Nephron progenitor cell (in vitro differentiated cells): ENCODE measurements at regions not wholly inside any gene's neighbourhood (a gene's known extent, or its start where the extent isn't known, plus 50 kb on each side); places are given as distances from the start of the nearest gene placed in this dataset.

ENCODE experiments used
- DNase-seq: peaks from one replicate; pipeline ENCODE4 v3.0.0; 2021
- H3K27ac Mint-ChIP-seq: 2 replicates; pipeline ENCODE4 v1.8.0; 2021; ENCODE audit warnings: mild to moderate bottlenecking, moderate library complexity, mixed read lengths
- H3K27me3 Mint-ChIP-seq: 2 replicates; pipeline ENCODE4 v1.8.0; 2021; ENCODE audit warnings: mild to moderate bottlenecking, low read depth, mixed read lengths; ENCODE audit not compliant: poor library complexity
- H3K36me3 Mint-ChIP-seq: 2 replicates; pipeline ENCODE4 v1.8.0; 2021; ENCODE audit warnings: low read depth, mixed read lengths
- H3K4me1 Mint-ChIP-seq: 2 replicates; pipeline ENCODE4 v1.8.0; 2021; ENCODE audit warnings: mixed read lengths
- H3K4me3 Mint-ChIP-seq: 2 replicates; pipeline ENCODE4 v1.8.0; 2021; ENCODE audit warnings: mild to moderate bottlenecking, moderate library complexity, mixed read lengths
- H3K9me3 Mint-ChIP-seq: 2 replicates; pipeline ENCODE4 v1.8.0; 2021; ENCODE audit warnings: mild to moderate bottlenecking, moderate library complexity, mixed read lengths
- CTCF ChIP-seq: fragments of 200-600 bp; sonication (generic); IDR thresholded peaks from 2 replicates; pipeline ENCODE4 v1.5.0; 2021; ENCODE audit warnings: antibody characterized with exemption

- no peak for TF ChIP-seq CTCF
- Mint-ChIP-seq H3K9me3 (peaks cover 28% of the 10 kb centered on the region), H3K36me3 (no peaks in the 10 kb centered on the region), H3K27ac (no peak overlapping the region), H3K4me3 (no peak overlapping the region), H3K4me1 (no peaks in the 10 kb centered on the region), H3K27me3 (peaks cover 3% of the 10 kb centered on the region)
- DNase-seq = no peak
Measured at GRCh38 chr14:88952901-88953300, 128.4 kb downstream of the TTC8 start.

- Mint-ChIP-seq H3K36me3 (no peaks in the 10 kb centered on the region), H3K27ac (no peak overlapping the region), H3K27me3 (peaks cover 4% of the 10 kb centered on the region), H3K4me1 (no peaks in the 10 kb centered on the region), H3K9me3 (peaks cover 28% of the 10 kb centered on the region), H3K4me3 (no peak overlapping the region)
- no peak for TF ChIP-seq CTCF
- no peak for DNase-seq
Measured at GRCh38 chr14:88955455-88955854, 131.0 kb downstream of the TTC8 start.

GRCh38 chr14:88960496-88960895 is 136.0 kb downstream of the TTC8 start:
- no peaks in the 10 kb centered on the region for H3K9me3 Mint-ChIP-seq
- no peak overlapping the region for H3K27ac Mint-ChIP-seq
- H3K27me3 Mint-ChIP-seq = peaks cover 7% of the 10 kb centered on the region
- DNase-seq = no peak
- no peaks in the 10 kb centered on the region for H3K4me1 Mint-ChIP-seq
- no peak for TF ChIP-seq CTCF
- H3K4me3 Mint-ChIP-seq = no peak overlapping the region
- H3K36me3 Mint-ChIP-seq = no peaks in the 10 kb centered on the region

- DNase-seq = no peak
- Mint-ChIP-seq H3K4me1 (no peaks in the 10 kb centered on the region), H3K27ac (no peak overlapping the region), H3K27me3 (peaks cover 11% of the 10 kb centered on the region), H3K4me3 (no peak overlapping the region), H3K36me3 (no peaks in the 10 kb centered on the region), H3K9me3 (no peaks in the 10 kb centered on the region)
- TF ChIP-seq CTCF = no peak
Measured at GRCh38 chr14:88961214-88961613, 136.8 kb downstream of the TTC8 start.

- Mint-ChIP-seq H3K4me1 (no peaks in the 10 kb centered on the region), H3K4me3 (no peak overlapping the region), H3K27me3 (peaks cover 14% of the 10 kb centered on the region), H3K9me3 (no peaks in the 10 kb centered on the region), H3K27ac (no peak overlapping the region), H3K36me3 (no peaks in the 10 kb centered on the region)
- TF ChIP-seq CTCF = no peak
- no peak for DNase-seq
Measured at GRCh38 chr14:88962356-88962755, 137.9 kb downstream of the TTC8 start.

GRCh38 chr14:88967299-88967698 is 142.8 kb downstream of the TTC8 start:
- no peaks in the 10 kb centered on the region for H3K4me1 Mint-ChIP-seq
- no peak overlapping the region for H3K4me3 Mint-ChIP-seq
- peaks cover 20% of the 10 kb centered on the region for H3K27me3 Mint-ChIP-seq
- H3K9me3 Mint-ChIP-seq = no peaks in the 10 kb centered on the region
- TF ChIP-seq CTCF = no peak
- no peak overlapping the region for H3K27ac Mint-ChIP-seq
- no peak for DNase-seq
- no peaks in the 10 kb centered on the region for H3K36me3 Mint-ChIP-seq
